ENCODE measurements at regions not wholly inside any gene's neighbourhood (a gene's known extent, or its start where the extent isn't known, plus 50 kb on each side); places are given as distances from the start of the nearest gene placed in this dataset.
A peak's percentile ranks its signal among the peaks of the same experiment; 100 is the strongest.

DNA sequence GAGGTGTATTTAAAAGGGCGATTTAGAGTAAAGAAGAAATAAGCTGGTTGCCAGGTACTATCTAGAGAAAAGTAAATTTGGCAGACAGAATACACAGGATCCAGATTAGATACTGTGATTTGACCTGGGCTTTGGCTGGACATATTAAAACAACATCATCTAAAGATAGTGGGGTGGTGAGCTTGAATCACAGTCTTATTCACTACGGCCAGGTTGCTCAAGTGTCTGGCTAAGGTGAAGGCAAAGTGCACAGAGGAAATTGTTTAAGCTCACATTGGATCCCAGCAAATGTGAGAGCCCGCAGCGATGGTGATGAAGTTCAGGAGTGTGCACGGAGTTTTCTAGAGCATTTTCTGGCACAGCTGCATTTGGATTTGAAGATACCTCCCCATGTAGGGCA lies 398.2 kb upstream of the MEF2C start:
- no peak for DNase-seq

DNA sequence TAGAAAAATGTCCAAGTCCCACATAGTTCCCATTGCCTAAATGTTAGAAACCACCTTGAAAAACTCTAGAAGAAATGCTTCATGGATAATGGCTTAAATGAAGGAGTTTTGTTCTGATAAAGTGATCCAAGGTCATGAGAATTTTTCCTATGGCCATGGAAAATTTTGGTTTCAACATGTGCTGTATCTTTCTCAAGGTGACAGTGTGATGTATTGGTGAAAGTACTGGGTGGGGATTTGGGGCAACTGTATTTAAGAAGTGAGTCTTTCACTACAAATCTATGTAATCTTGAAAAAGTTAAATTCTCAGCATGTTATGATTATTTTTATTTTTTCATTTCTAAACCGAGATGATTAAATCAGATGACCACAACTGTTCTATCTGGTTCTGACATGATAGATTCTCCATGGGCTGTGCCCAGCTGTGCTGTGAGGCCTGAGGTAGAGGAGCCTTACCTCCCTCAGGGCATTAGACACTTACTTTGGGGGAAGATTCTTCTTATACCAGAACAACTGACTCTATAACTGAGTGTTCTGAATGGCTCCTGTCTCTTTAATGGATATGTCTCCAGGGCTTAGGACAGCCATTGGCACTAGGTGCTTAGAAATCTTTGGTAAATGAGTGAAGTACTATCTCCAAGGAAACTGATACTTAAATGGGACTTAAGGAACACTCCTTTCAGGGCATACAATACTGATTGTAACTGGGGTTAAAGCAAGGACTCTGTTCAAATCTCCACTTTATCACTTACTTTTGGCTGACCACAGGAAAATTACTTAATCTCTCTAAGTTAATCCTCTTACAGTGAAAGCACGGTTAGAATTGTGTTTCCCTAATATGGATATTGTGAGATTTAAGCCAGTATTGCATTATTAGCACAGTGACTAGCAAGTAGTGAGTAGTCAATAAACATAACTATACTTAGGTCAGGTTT lies 397.4 kb upstream of the MEF2C start:
- no peak for DNase-seq

- no peak for DNase-seq
These were observed 396.5 kb upstream of the MEF2C start for GRCh38 chr5:89279391-89280036.

DNA sequence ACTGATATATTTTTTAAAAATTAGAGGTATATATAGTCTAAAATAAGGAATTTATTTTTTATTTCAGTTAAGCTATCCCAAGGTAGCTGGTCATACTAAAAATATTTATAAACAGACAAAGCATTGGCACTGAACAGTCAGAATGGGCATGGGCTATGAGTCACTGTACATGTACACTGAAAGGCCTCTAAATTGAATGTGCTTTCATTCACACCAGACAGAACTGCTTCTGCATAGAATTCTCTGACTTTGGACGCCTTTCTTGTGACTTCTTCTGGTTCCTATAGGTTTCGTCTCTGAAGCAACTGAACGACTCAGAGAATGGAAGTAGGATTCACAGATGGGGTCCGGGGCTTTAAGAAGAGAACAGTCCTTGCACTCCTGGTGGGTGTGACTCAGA lies 394.8 kb upstream of the MEF2C start:
- DNase-seq = no peak

GRCh38 chr5:89276566-89277305 lies 393.8 kb upstream of the MEF2C start:
- DNase-seq = no peak

DNA sequence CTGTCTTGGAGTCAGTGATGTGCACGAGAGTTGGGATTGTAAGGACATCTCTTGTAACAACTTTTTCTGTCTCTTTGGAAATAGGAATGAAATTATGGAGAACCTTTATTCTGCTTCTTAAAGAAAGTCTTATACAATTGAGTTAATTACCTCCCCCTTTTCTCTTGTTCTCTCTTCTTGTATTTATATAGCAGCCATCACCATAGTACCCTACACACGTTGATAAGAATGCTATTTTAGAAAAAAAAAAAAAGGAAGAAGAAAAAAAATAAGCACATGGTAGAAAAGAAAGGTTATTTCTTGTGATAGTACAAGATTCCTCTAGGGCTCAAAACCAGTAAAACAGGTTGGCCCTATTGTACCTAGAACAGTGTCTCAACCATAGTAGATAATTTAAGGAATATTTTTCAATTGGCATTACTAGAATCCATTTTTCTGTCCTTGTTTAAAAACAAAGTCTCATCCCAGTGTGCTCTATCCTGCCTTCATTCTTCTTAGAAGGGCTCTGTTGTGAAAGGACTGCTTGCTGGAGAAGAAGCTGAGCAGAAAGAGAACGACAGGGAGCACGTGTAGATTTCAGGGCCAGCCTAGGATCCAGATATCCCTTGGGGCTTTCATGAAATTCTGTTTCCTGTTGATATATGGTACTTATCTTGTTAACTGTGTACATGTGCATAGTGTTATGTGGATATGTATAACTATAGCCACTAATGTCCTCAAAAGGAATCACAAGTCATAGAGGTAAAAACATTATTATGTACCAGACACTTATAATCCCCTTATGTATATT lies 392.3 kb upstream of the MEF2C start:
- no peak for DNase-seq

- no peak for DNase-seq
These were observed 390.3 kb upstream of the MEF2C start for GRCh38 chr5:89273289-89273688.

DNA sequence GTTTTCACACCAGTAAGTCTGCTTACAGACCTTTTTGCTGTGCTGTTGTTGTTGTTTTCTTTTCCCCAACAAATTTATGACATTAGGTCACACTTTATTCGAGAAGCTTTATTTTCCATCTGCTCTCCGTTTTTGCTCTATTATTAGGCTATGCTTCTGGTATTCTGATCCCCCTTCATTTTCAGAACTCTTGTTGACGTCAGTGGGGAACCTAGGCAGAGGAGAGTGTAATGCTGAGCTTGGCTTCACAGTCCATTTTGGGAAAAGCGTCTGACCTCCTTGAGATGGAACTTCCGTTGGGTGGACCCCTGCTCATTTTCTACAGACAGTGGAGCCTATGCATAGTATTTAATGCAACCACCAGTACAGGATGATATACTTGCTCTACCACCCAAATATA lies 387.9 kb upstream of the MEF2C start:
- DNase-seq = no peak

DNA sequence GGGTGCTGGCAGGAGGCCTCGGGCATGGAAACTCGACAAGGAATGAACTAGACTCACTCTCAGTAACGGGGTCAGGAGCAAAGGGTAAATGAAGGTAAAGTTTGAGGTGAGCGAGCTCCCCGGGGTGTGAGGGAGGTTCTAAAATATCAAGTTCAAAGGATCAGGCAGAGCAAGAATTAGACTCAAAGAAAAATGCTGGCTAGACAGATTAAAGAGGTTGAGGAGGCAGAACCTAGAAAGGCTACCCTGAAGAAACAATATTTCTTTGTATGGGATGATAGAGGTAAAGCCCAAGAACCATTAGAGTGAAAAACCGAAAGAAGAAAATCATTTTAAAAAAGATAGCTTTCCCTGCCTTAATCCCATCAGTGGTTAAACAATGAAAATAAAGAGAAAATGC lies 386.7 kb upstream of the MEF2C start:
- DNase-seq = no peak

GRCh38 chr5:89268460-89268859 lies 385.5 kb upstream of the MEF2C start:
- no peak for DNase-seq

DNA sequence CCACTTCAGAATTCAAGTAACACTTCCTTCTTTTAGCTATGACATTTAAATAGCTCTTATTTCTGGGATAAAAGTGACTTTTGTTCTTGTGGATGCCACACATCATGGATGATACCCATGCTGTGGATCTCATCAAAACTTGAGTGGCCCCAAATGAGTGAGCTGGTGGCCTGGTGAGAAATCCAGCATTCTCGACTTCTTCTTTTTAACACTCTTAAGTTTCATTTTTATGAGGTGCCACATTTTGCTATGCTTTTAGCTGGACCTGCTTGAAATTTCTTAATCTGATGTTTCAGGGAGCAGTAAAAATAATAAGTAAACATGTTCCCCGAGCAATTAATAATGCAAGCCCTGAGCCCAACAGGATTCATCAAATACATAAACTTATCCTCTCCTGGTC lies 384.8 kb upstream of the MEF2C start:
- DNase-seq = no peak

GRCh38 chr5:89265511-89266179 lies 382.7 kb upstream of the MEF2C start:
- DNase-seq = no peak

- DNase-seq = no peak
These were observed 380.9 kb upstream of the MEF2C start for GRCh38 chr5:89263846-89264245.

- no peak for DNase-seq
These were observed 379.0 kb upstream of the MEF2C start for GRCh38 chr5:89262030-89262429.

GRCh38 chr5:89260254-89260653 lies 377.3 kb upstream of the MEF2C start:
- no peak for DNase-seq

DNA sequence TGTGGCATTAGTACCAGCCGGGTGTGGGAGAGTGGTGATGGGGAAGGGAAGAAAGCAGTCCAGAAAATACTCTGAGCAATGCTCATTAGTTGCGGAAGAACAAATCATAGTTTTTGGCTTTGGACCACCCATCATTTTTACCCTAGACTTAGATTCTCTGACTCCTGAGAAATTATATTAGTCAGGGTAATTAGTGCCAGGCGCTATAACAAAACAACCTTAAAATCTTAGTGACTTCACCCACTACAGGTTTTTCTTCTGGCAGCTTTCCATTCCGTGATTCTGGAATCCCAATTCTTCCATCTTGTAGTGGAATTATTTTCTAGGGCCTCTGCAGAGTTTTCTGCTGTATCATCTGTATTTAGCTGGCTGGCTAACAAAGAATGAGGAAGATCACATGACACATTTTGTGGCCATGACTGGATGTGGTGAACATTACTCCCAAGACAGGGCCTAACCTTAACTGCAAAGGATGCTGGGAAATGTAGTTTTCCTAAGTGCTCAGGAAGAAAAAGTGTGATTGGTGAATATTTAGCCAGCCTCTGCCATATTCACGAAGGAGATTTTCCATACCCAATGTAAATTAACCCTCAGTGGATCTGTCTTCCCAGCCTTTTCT lies 373.0 kb upstream of the MEF2C start:
- DNase-seq = peak; percentile 3 to 36

DNA sequence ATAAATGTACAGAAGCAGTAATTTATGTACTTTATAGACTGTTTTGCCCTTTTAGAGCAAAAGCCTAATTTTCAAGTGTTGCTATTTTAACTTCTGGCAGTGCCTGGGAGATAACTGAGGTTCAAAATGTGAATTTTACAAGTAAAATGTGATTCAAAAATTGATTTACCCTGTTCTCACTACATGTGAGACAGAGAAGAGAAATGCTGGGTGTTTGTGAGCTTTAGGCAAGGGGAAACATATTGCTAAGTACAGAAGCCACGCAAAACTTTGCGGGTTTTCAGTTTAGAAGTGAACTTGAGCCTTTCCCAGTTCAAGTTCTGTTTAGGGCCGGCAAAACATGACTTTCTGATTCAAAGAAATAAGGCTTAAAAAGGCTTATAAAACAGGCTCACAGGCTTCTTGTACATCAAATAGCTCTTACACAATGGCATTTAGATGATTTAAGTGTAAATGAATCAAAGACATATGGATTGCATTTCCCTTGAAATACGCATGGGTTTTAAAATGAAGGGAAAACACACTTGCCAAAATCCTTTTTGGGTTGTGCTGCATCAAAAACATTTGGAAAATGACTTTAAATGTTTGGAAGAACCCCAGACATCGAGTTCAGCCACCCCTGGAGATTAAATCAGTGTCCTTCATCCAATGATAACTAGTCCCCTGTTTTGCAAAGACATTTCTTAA lies 370.8 kb upstream of the MEF2C start:
- no peak for DNase-seq

DNA sequence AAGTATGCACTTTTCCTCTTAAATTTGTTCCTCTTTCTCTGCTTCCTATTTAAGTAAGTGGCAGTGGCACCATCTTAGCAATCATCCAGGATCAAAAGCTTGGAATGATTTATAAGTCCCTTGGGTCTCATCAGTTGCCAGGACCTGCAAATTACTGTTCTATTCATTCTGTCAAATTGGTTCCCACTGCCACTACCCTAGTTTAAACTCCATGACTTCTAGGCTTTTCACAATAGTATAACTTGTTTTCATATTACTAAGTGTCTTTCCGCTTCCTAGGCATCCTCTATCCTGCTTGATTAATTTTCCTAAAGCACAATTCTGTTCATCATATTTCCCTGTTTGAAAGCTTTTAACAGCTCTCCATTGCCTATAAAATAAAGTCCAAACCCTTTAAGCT lies 363.9 kb upstream of the MEF2C start:
- DNase-seq = no peak

DNA sequence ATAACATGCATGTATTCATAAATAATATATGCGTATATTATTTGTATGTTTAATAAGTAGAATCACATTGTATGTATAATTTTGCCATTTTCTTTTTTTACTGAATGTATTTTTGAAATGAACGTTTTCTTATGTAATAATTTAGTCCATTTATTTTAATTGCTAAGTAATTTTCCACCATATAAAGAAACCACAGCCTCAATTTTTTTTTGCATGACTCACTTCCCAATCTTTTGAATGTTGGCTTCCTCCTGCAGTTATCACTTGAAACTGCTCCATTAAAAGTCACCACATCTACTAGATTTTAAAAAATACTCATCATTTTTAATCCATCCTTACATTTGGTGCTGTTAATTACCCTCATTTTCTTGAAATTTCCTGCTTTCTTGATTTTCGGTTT lies 363.3 kb upstream of the MEF2C start:
- no peak for DNase-seq

GRCh38 chr5:89243611-89244010 lies 360.6 kb upstream of the MEF2C start:
- DNase-seq = no peak

DNA sequence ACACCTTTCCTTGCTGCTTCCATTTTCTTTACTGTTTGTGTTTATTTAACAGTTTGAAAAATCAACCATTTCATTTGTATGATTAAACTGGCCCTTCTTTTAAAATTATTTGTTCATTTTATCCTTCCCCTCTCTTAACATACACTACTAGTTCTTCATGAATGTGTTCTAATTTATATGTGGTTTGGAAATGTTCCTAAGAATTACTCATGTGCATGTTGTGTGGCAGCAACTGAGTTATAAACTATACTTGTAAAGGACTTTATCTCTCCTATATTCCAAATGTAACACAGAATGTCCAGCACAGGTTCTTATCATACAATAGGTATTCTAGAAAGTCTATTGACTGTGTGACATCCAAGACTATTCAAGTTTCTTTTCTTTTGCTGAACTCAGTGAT lies 358.2 kb upstream of the MEF2C start:
- no peak for DNase-seq

All from NCI-H526 (cell line).